Skeletal muscle tissue (tissue), 3 donors: ENCODE measurements at regions not wholly inside any gene's neighbourhood (a gene's known extent, or its start where the extent isn't known, plus 50 kb on each side); places are given as distances from the start of the nearest gene placed in this dataset.
"Not testable (repeated sequence)": the region's sequence is repeated elsewhere in the genome, so short reads cannot be mapped to it uniquely, and the experiment has no call there.

Experiments used
- H3K27ac ChIP-seq: one replicate; pipeline ENCODE4 v1.7.0; 2013; ENCODE audit warnings: mild to moderate bottlenecking, low read depth, low read length, inconsistent platforms
- H3K27me3 ChIP-seq, 3 donors: one replicate each; pipeline ENCODE4 v1.7.0; 2013; ENCODE audit warnings: low read length in 3 of 3; ENCODE audit not compliant: control insufficient read depth in 3 of 3, insufficient read depth in 3 of 3
- H3K36me3 ChIP-seq, 3 donors: one replicate each; pipeline ENCODE4 v1.7.0; 2013; ENCODE audit warnings: low read length in 3 of 3; ENCODE audit not compliant: control insufficient read depth in 3 of 3, insufficient read depth in 3 of 3
- H3K4me1 ChIP-seq, 3 donors: one replicate each; pipeline ENCODE4 v1.7.0; 2013; ENCODE audit warnings: low read length in 3 of 3, mild to moderate bottlenecking in 3 of 3; ENCODE audit not compliant: control insufficient read depth in 3 of 3, insufficient read depth in 3 of 3
- H3K4me3 ChIP-seq, 3 donors: one replicate each; pipeline ENCODE4 v1.7.0; 2013; ENCODE audit warnings: low read length in 3 of 3
- H3K9ac ChIP-seq, 3 donors: one replicate each; pipeline ENCODE4 v1.7.0; 2013; ENCODE audit warnings: low read length in 3 of 3, mild to moderate bottlenecking in 3 of 3, moderate library complexity in 2 of 3, low read depth in 1 of 3
- H3K9me3 ChIP-seq, 3 donors: one replicate each; pipeline ENCODE4 v1.7.0; 2013; ENCODE audit warnings: low read length in 3 of 3; ENCODE audit not compliant: control insufficient read depth in 3 of 3
- donor health status: Osteomylitis.

GRCh38 chr2:397521-397920 is 109.6 kb upstream of the ALKAL2 start:
- no peak overlapping the region for H3K9ac ChIP-seq
- no peaks in the 10 kb centered on the region for H3K4me1 ChIP-seq
- no peaks in the 10 kb centered on the region for H3K9me3 ChIP-seq
- peaks cover 0 to 8% (median 4%) of the 10 kb centered on the region in 3 donors for H3K27me3 ChIP-seq
- H3K4me3 ChIP-seq = no peak overlapping the region
- H3K36me3 ChIP-seq = no peaks in the 10 kb centered on the region
- H3K27ac ChIP-seq = no peak overlapping the region

- Histone ChIP-seq H3K9me3 (no peaks in the 10 kb centered on the region), H3K9ac (no peak overlapping the region), H3K4me1 (no peaks in the 10 kb centered on the region), H3K36me3 (no peaks in the 10 kb centered on the region), H3K27me3 (peaks cover 0 to 8% (median 4%) of the 10 kb centered on the region in 3 donors), H3K27ac (no peak overlapping the region), H3K4me3 (no peak overlapping the region)
Measured at GRCh38 chr2:396903-397302, 109.0 kb upstream of the ALKAL2 start.

- Histone ChIP-seq H3K27me3 (peaks cover 0 to 8% (median 4%) of the 10 kb centered on the region in 3 donors), H3K27ac (no peak overlapping the region), H3K9ac (no peak overlapping the region), H3K9me3 (no peaks in the 10 kb centered on the region), H3K4me3 (no peak overlapping the region), H3K36me3 (no peaks in the 10 kb centered on the region), H3K4me1 (no peaks in the 10 kb centered on the region)
Measured at GRCh38 chr2:395886-396285, 108.0 kb upstream of the ALKAL2 start.

GRCh38 chr2:393711-394696 is 106.1 kb upstream of the ALKAL2 start:
- Histone ChIP-seq H3K4me3 (no peak overlapping the region), H3K9ac (no peak overlapping the region), H3K36me3 (no peaks in the 10 kb centered on the region), H3K9me3 (no peaks in the 10 kb centered on the region), H3K27ac (no peak overlapping the region), H3K27me3 (peaks cover 0 to 8% (median 4%) of the 10 kb centered on the region in 3 donors), H3K4me1 (no peaks in the 10 kb centered on the region)

GRCh38 chr2:392926-393280 is 105.0 kb upstream of the ALKAL2 start:
- Histone ChIP-seq H3K27me3 (peaks cover 0 to 8% (median 4%) of the 10 kb centered on the region in 3 donors), H3K36me3 (no peaks in the 10 kb centered on the region), H3K4me1 (no peaks in the 10 kb centered on the region), H3K9me3 (no peaks in the 10 kb centered on the region), H3K9ac (no peak overlapping the region), H3K27ac (no peak overlapping the region), H3K4me3 (no peak overlapping the region)

GRCh38 chr2:392181-392925 is 104.5 kb upstream of the ALKAL2 start:
- no peak overlapping the region for H3K4me3 ChIP-seq
- no peaks in the 10 kb centered on the region for H3K4me1 ChIP-seq
- peaks cover 0 to 8% (median 4%) of the 10 kb centered on the region in 3 donors for H3K27me3 ChIP-seq
- H3K9ac ChIP-seq = no peak overlapping the region
- H3K36me3 ChIP-seq = no peaks in the 10 kb centered on the region
- no peaks in the 10 kb centered on the region for H3K9me3 ChIP-seq
- H3K27ac ChIP-seq = no peak overlapping the region

- H3K9me3 ChIP-seq = no peaks in the 10 kb centered on the region
- H3K27ac ChIP-seq = no peak overlapping the region
- H3K4me3 ChIP-seq = no peak overlapping the region
- H3K9ac ChIP-seq = no peak overlapping the region
- peaks cover 0 to 8% (median 4%) of the 10 kb centered on the region in 3 donors for H3K27me3 ChIP-seq
- H3K4me1 ChIP-seq = no peaks in the 10 kb centered on the region
- no peaks in the 10 kb centered on the region for H3K36me3 ChIP-seq
Measured at GRCh38 chr2:391696-392095, 103.8 kb upstream of the ALKAL2 start.

GRCh38 chr2:390959-391358 is 103.1 kb upstream of the ALKAL2 start:
- no peak overlapping the region for H3K27ac ChIP-seq
- no peak overlapping the region for H3K9ac ChIP-seq
- H3K36me3 ChIP-seq = no peaks in the 10 kb centered on the region
- H3K4me1 ChIP-seq = no peaks in the 10 kb centered on the region
- H3K9me3 ChIP-seq = no peaks in the 10 kb centered on the region
- peaks cover 0 to 8% (median 4%) of the 10 kb centered on the region in 3 donors for H3K27me3 ChIP-seq
- H3K4me3 ChIP-seq = no peak overlapping the region

- H3K4me3 ChIP-seq, H3K4me1 ChIP-seq, H3K27ac ChIP-seq, H3K9ac ChIP-seq, H3K36me3 ChIP-seq, H3K9me3 ChIP-seq: not testable (repeated sequence)
- peaks cover 0 to 12% (median 4%) of the 10 kb centered on the region in 3 donors for H3K27me3 ChIP-seq
Measured at GRCh38 chr2:389985-390384, 102.1 kb upstream of the ALKAL2 start.

- not testable (repeated sequence) for H3K27ac ChIP-seq, H3K4me3 ChIP-seq, H3K27me3 ChIP-seq, H3K36me3 ChIP-seq, H3K9me3 ChIP-seq, H3K4me1 ChIP-seq, H3K9ac ChIP-seq
Measured at GRCh38 chr2:388752-389151, 100.9 kb upstream of the ALKAL2 start.
